Activated effector memory CD4-positive, alpha-beta T cell treated with anti-CD3 and anti-CD28 coated beads, Interleukin-2, amount 50 U/mL, for 16 hours (primary cell): ENCODE measurements at regions not wholly inside any gene's neighbourhood (a gene's known extent, or its start where the extent isn't known, plus 50 kb on each side); places are given as distances from the start of the nearest gene placed in this dataset.

ENCODE experiments used
- DNase-seq: peaks from one replicate; pipeline ENCODE4 v3.0.0-alpha.2; 2020

DNA sequence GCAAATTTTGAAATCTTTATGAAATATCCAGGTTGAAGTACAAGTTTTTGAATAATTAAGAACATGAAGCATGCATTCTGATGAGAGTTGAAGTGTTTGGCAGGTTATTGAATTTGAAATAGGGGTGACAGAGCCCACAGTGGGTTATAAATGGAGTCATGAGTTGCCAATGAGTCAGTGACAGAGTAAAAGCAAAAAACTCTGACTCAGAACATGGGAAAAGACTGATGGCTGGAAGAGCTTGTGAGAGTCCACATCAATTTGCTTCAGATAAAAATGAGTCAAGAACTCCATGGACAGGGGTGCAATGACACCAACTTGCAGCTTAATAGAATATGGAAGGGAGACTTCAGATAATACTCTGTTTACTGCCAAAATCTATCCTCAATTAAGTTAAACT is 105.3 kb downstream of the SLC6A15 start:
- no peak for DNase-seq

DNA sequence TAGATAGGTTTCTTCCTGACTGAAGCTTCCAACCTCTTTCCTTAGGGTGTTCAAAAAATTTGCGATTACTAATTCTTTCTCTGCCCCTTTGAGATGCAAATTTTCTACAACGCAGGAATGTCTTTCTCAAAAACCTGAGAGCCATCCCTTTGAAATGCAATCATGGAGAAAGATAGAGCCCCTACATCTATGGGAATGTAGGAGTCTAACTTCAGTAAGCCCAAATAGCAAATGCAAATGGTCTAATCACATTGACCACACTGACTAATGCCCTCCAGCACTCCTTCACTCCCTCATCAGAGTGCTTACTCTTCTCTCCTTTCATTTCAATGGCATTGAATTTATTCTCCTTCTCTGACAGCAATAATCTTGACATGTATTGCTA is 107.1 kb downstream of the SLC6A15 start:
- no peak for DNase-seq

DNA sequence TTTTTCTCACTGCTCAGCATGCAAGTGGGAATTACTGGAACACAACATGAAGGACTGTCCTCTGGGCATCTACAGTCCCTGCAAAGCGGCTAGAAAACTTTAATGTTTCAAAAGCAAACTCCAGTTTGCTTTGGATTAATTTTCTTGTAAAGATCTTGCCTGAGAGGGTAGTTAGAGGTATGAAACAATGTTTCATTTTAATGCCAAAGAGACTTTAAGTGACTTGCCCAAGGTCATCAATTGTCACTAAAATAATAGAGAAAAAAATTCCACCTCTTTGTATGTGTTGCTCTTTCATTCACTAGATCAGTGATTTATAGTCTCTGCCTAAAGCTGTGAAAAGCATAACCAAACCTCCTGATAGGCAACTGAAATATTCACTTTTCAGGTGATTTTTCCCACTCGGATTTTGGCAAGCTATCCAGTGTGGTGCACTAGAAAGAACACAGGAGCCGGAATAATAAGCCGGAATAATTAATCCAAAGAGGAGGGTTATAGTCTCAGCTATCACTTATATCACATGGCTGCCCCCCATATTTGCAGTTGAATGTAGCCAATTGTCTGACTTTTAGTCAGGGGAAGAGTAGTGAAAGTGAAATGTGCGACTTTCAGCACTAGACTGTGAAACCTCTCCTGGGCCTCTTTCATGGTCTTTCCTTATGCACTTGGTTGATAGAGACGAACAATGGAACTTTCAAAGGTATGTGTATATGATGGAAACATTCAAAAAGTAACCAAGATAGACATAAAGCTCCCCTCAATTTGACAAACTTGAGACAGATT is 107.7 kb downstream of the SLC6A15 start:
- DNase-seq: no peak

DNA sequence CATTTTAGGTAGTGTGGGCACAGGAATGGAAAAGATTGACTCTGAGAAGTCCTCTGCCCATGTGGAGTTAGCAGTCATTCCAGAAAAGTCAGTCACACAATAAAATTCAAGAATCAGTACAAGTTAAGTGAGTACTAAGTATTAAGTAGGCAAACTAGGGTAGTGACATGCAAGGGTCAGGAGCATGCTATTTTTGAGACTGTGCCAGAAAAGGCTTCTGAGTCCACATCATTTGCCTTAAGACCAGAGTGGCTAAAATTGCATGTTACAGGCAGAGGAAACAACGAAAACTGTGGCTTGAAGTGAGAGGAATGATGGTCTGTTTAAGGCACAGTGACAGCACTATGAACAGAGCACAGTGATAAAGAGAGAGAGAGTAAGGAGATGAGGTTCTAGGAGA is 108.9 kb downstream of the SLC6A15 start:
- DNase-seq: no peak

DNA sequence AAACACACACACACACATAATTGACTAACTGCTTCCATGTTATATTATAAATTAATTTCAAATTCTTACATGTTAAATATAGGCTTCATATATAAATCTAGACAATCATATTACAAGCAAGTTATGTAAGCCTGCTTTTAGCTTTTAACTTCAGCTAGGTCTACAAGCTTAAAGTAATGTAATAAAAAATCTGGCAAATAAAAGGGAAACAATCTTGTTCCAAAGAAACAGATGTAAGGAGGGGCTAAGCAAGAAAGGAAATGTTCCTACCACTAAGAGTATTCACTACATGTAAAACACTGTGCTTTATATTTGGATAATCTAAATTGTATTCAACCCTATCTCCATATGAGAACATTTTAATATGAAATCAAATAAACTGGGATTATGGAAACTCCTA is 110.4 kb downstream of the SLC6A15 start:
- DNase-seq: no peak

DNA sequence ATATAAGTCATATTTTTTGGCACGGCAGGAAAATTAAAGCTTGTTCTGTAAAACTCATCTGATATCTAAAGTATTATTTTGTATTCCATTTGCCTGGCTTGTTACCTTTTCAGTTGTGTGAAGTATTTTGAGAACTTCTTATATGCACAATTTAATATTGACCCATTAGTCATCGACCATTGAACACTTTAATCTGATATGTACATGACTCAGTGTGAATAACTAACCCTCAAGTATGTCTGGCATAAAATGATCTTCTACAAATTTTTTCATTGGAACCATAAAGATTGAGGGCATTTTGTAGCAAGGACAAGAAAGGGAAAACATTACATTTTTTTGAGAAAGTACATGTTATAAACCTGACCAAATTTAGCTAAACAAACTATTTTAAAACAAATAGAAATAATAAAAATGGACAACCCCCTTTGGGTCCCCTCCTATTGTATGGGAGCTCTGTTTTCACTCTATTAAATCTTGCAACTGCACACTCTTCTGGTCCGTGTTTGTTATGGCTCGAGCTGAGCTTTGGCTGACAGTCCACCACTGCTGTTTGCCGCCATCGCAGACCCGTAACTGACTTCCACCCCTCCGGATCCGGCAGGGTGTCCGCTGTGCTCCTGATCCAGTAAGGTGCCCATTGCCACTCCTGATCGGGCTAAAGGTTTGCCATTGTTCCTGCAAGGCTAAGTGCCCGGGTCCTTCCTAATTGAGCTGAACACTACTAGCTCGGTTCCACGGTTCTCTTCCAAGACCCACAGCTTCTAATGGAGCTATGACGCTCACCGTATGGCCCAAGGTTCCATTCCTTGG is 118.8 kb downstream of the SLC6A15 start:
- DNase-seq: no peak

- no peak for DNase-seq
These were observed 121.2 kb downstream of the SLC6A15 start for GRCh38 chr12:84791444-84791843.

- DNase-seq: no peak
These were observed 123.4 kb downstream of the SLC6A15 start for GRCh38 chr12:84789184-84789583.

- DNase-seq: no peak
These were observed 125.3 kb downstream of the SLC6A15 start for GRCh38 chr12:84787253-84787652.

DNA sequence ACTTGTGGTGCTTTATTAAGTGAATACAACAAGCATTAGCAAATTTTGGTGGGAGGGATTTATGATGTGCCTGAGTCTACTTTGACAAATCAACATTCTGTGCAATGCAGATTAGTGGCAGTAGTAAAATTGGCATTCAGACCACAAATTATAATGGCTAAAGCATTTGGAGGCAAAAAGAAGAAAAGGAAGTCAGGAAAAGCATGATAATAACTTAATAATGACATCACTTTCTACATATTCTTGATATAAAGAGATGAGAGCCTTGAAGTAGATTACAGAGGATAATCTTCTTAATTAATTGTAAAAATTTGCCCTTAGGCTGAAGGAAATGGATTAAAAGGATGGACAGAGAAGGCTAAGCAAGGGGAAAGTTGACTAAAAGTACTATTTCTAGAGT is 126.0 kb downstream of the SLC6A15 start:
- DNase-seq: no peak

DNA sequence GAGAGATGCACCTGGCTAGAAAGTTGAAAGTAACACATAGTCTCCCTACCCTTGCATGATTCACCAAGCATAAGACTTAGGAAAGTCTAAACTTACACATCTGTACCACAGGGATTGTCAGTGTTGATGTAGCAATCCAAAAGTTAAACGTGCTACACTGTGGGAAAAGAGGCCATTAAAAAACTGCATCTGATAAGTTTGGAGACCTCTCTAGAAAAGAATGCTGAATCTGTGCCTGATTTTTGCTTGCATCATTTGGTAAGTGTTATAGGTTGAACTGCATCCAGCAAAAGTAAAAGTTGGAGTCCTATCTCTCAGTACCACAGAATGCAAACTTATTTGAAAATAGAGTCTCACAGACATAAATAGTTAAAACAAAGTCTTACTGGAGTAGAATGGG is 126.6 kb downstream of the SLC6A15 start:
- no peak for DNase-seq

DNA sequence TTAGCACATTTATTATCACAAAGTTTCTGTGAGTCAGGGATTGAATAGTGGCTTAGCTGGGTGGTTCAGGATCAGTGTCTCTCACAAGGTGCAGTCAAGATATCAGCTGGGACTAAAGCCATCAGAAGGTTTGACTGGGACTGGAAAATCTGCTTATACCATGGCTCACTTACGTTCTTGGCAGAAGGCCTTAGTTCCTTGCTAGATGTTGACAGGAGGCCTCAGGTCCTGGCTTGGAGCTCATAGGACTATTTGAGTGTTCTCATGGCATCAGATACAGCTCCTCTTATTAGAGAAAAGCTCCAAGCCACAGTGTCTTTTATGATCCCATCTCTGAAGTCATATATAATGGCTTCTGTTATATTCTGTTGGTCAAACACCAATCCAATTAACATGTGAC is 127.3 kb downstream of the SLC6A15 start:
- no peak for DNase-seq

- DNase-seq: no peak
These were observed 133.4 kb downstream of the SLC6A15 start for GRCh38 chr12:84779169-84779568.

DNA sequence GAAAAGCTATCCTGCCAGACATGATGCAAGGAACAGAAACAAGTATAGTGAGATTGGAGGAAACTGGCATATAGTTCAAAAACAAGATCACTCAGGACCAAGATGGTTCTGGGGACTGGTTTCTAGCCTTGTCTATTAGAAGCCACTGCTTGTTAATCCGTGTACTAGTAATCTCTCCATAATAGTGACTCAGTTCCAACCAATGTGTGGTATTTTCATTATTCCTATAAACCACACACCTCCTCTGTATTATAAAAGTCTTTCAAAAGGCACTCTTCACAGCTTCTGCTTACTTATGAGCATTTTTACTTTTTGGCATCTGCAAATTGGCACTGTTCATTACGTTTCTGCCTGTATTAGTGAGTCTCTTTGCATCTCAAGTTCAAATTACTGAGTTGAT is 140.3 kb downstream of the SLC6A15 start:
- no peak for DNase-seq

- DNase-seq: no peak
These were observed 145.5 kb downstream of the SLC6A15 start for GRCh38 chr12:84767079-84767478.

DNA sequence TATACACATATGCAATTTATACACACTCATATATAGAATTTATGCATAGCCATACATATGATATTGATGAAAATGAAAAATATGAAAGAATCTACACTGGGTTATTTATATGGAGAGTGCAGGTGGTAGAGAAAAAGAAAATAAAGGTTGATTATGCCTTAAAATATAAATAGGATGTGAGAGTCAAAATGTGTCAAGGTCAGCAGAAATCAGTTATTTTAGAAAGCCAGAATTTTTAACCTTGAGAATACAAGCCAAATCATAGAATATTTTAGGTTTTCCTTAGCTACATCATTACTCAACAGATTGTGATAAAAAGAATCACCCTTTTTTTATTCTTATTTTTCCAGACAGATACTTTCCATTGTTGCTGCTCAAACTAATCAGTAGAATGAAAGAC is 146.2 kb downstream of the SLC6A15 start:
- DNase-seq: no peak

GRCh38 chr12:84764001-84764400 is 148.6 kb downstream of the SLC6A15 start:
- DNase-seq: no peak

DNA sequence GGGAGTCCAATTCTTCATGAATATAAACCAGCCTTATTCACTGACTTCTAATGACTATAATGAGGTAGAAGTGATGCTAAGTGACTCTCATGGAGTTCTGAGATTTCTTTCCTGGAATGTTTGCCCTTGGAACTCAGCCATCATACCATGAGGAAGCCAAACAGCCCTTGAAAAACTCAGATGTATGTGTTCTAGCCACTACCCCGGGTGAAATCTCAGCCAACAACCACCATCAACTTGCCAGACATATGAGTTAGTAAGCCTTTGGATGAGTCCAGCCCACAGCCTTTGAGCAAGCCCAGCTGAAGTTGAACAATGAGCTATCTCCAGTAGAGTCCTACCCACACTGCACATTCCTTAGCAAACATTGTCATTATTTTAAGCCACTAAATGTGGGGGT is 149.5 kb downstream of the SLC6A15 start:
- DNase-seq: no peak

GRCh38 chr12:84760091-84760865 is 152.3 kb downstream of the SLC6A15 start:
- no peak for DNase-seq

DNA sequence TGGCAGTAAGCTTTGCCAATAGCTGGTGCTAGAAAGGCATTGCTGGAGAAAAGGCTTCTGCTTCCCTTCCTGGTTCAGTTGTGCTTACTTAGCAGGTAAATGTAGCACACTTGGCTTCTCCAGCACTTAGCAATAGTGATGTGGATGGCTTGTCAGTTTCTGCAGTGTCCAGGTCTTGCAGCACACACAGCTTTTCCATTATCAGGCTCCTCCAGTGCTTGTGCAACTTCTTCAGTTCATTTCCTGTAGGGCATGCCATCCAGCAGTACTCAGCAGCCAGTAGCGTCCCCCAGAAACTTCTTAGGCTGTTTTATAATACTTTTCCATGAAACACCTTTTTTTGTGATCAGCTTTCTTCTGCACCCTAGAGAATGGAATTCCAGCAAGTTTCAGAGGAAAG is 154.6 kb downstream of the SLC6A15 start:
- DNase-seq: no peak

- DNase-seq: no peak
These were observed 155.6 kb downstream of the SLC6A15 start for GRCh38 chr12:84756961-84757360.

DNA sequence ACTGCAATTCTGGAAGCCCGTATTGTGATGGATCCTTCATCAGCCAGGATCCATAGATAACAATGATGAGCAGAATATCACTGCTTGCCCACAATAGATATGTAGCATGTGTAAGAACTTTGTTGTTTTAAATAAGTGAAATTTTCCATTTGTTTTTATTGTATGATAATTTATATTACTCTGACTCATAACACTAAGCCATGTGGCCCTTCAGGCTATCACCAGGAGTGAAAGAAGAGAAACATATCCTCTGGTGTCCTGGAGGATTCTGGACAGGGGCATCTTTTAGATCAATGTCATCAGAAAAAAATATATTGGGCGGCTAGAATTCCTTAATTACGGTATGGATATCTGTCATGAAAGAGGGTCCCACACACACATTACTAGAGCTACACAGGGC is 167.5 kb downstream of the SLC6A15 start:
- no peak for DNase-seq

GRCh38 chr12:84741692-84742091 is 170.9 kb downstream of the SLC6A15 start:
- no peak for DNase-seq

- no peak for DNase-seq
These were observed 171.6 kb downstream of the SLC6A15 start for GRCh38 chr12:84741031-84741430.
